CD14-positive monocyte (primary cell): ENCODE measurements at regions not wholly inside any gene's neighbourhood (a gene's known extent, or its start where the extent isn't known, plus 50 kb on each side); places are given as distances from the start of the nearest gene placed in this dataset.

ENCODE experiments used
- DNase-seq, 3 donors: peaks; one replicate each; pipeline ENCODE4 v3.0.0-alpha.2; 2011 to 2022
- H2AFZ ChIP-seq: 2 replicates; pipeline ENCODE4 v1.6.0; 2012; ENCODE audit warnings: mild to moderate bottlenecking, low read depth, low read length, inconsistent platforms; ENCODE audit not compliant: insufficient read depth, poor library complexity, severe bottlenecking
- H3K27ac ChIP-seq, 2 donors: 1 replicate in 1 of 2; 2 replicates in 1 of 2; pipeline ENCODE4 v1.5.1; 2012 to 2013; ENCODE audit warnings: low read length in 2 of 2, control low read depth in 1 of 2, inconsistent platforms in 1 of 2, low read depth in 1 of 2, mild to moderate bottlenecking in 1 of 2
- H3K27me3 ChIP-seq, 2 donors: one replicate each; pipeline versions ENCODE4 v1.6.0 to v1.6.1; 2011 to 2013; ENCODE audit warnings: low read length in 2 of 2; ENCODE audit not compliant: control insufficient read depth in 2 of 2, insufficient read depth in 2 of 2
- H3K36me3 ChIP-seq, 2 donors: replicated peaks in 1 of 2; 1 replicate in 1 of 2; 2 replicates in 1 of 2; pipeline versions ENCODE4 v1.5.1 to v1.6.1; 2012 to 2013; ENCODE audit warnings: low read length in 2 of 2, control low read depth in 1 of 2, inconsistent platforms in 1 of 2, mild to moderate bottlenecking in 1 of 2; ENCODE audit not compliant: insufficient read depth in 2 of 2, control insufficient read depth in 1 of 2
- H3K4me1 ChIP-seq, 2 donors: 1 replicate in 1 of 2; 2 replicates in 1 of 2; pipeline versions ENCODE4 v1.5.1 to v1.6.1; 2012 to 2013; ENCODE audit warnings: low read length in 2 of 2, control low read depth in 1 of 2, inconsistent platforms in 1 of 2, mild to moderate bottlenecking in 1 of 2, moderate library complexity in 1 of 2; ENCODE audit not compliant: insufficient read depth in 2 of 2, control insufficient read depth in 1 of 2
- H3K4me2 ChIP-seq: replicated peaks from 2 replicates; pipeline ENCODE3; 2012; ENCODE audit warnings: low read length, moderate library complexity, mild to moderate bottlenecking; ENCODE audit not compliant: poor library complexity, severe bottlenecking; ENCODE audit errors: extremely low read depth
- H3K4me3 ChIP-seq, 3 experiments: fragments of 200-600 bp in 1 of 3; sonication (generic) in 1 of 3; replicated peaks in 1 of 3; 1 replicate in 2 of 3; 2 replicates in 1 of 3; pipeline ENCODE4 v1.5.1; 2011 to 2013; ENCODE audit warnings: low read length in 3 of 3, mild to moderate bottlenecking in 3 of 3, control low read depth in 2 of 3, low read depth in 2 of 3, inconsistent platforms in 1 of 3, moderate library complexity in 1 of 3
- H3K79me2 ChIP-seq: 2 replicates; pipeline ENCODE4 v1.6.0; 2012; ENCODE audit warnings: mild to moderate bottlenecking, control low read depth, inconsistent platforms, low read length, moderate library complexity; ENCODE audit not compliant: insufficient read depth
- H3K9ac ChIP-seq: 2 replicates; pipeline ENCODE4 v1.6.0; 2017; ENCODE audit warnings: low read length, mild to moderate bottlenecking; ENCODE audit not compliant: insufficient read depth, poor library complexity, severe bottlenecking
- H3K9me3 ChIP-seq, 2 donors: replicated peaks in 1 of 2; 1 replicate in 1 of 2; 2 replicates in 1 of 2; pipeline versions ENCODE4 v1.5.1 to v1.6.1; 2012 to 2013; ENCODE audit warnings: low read length in 2 of 2, control low read depth in 1 of 2; ENCODE audit not compliant: control insufficient read depth in 1 of 2, insufficient read depth in 1 of 2
- H4K20me1 ChIP-seq: 2 replicates; pipeline ENCODE4 v1.6.0; 2012; ENCODE audit warnings: mild to moderate bottlenecking, low read length, control low read depth, moderate library complexity; ENCODE audit not compliant: insufficient read depth
- H3K27ac Mint-ChIP-seq, 7 donors: one replicate each; pipeline ENCODE4 v1.8.0; 2020; ENCODE audit warnings: mild to moderate bottlenecking in 7 of 7, mixed read lengths in 7 of 7, moderate library complexity in 6 of 7, inconsistent platforms in 2 of 7
- H3K27me3 Mint-ChIP-seq, 3 donors: one replicate each; pipeline ENCODE4 v1.8.0; 2021 to 2022; ENCODE audit warnings: low read depth in 3 of 3, mild to moderate bottlenecking in 3 of 3, mixed read lengths in 3 of 3, moderate library complexity in 3 of 3, inconsistent platforms in 1 of 3
- H3K36me3 Mint-ChIP-seq, 2 donors: one replicate each; pipeline ENCODE4 v1.8.0; 2020; ENCODE audit warnings: mixed read lengths in 2 of 2, inconsistent platforms in 1 of 2, mild to moderate bottlenecking in 1 of 2
- H3K4me1 Mint-ChIP-seq: one replicate; pipeline ENCODE4 v1.8.0; 2020; ENCODE audit warnings: mild to moderate bottlenecking, mixed read lengths
- H3K4me3 Mint-ChIP-seq, 2 donors: one replicate each; pipeline ENCODE4 v1.8.0; 2020; ENCODE audit warnings: mild to moderate bottlenecking in 2 of 2, mixed read lengths in 2 of 2, moderate library complexity in 1 of 2
- H3K9me3 Mint-ChIP-seq, 7 donors: one replicate each; pipeline ENCODE4 v1.8.0; 2020 to 2022; ENCODE audit warnings: mixed read lengths in 7 of 7, mild to moderate bottlenecking in 6 of 7, moderate library complexity in 6 of 7, inconsistent platforms in 2 of 7
- WGBS: methylation state at CpG from one replicate; pipeline ENCODE4 v1.1.5; 2013; ENCODE audit warnings: missing lambda C conversion rate; ENCODE audit not compliant: insufficient coverage; 5-methylcytosine and 5-hydroxymethylcytosine counted together
- intact Hi-C, 2 donors: fragments of 100-400 bp; cut with micrococcal nuclease; formaldehyde crosslinking; loops; one replicate each; pipeline versions ENCODE4 v1.15.0 to v1.15.1; 2023
- TF ChIP-seq, protein P1 (sequence below): fragments of 200-600 bp; IDR thresholded peaks from one replicate; pipeline ENCODE4 v1.8.0; 2022; ENCODE audit warnings: antibody characterized with exemption, mild to moderate bottlenecking

GRCh38 chr3:154662851-154663250 lies 232.9 kb upstream of the GPR149 start:
- Mint-ChIP-seq H3K27me3 (no peaks in the 10 kb centered on the region), H3K9me3 (peaks cover 5 to 17% (median 13%) of the 10 kb centered on the region in 7 donors), H3K4me3 (no peak overlapping the region), H3K36me3 (no peaks in the 10 kb centered on the region), H3K27ac (no peak overlapping the region), H3K4me1 (peaks cover 11% of the 10 kb centered on the region)
- H3K4me3 ChIP-seq: no peak overlapping the region
- no peaks in the 10 kb centered on the region for H3K4me1 ChIP-seq
- intact Hi-C loops: no loop called here
- no peak for DNase-seq
- H4K20me1 ChIP-seq: no peaks in the 10 kb centered on the region
- H3K9me3 ChIP-seq: peaks cover 8 to 11% of the 10 kb centered on the region in 2 donors
- H3K79me2 ChIP-seq: no peaks in the 10 kb centered on the region
- H3K27ac ChIP-seq: no peak overlapping the region
- 98% methylated on average over 3 of the region's 3 CpGs for WGBS
- H3K4me2 ChIP-seq: no peak overlapping the region
- TF ChIP-seq, protein P1, sequence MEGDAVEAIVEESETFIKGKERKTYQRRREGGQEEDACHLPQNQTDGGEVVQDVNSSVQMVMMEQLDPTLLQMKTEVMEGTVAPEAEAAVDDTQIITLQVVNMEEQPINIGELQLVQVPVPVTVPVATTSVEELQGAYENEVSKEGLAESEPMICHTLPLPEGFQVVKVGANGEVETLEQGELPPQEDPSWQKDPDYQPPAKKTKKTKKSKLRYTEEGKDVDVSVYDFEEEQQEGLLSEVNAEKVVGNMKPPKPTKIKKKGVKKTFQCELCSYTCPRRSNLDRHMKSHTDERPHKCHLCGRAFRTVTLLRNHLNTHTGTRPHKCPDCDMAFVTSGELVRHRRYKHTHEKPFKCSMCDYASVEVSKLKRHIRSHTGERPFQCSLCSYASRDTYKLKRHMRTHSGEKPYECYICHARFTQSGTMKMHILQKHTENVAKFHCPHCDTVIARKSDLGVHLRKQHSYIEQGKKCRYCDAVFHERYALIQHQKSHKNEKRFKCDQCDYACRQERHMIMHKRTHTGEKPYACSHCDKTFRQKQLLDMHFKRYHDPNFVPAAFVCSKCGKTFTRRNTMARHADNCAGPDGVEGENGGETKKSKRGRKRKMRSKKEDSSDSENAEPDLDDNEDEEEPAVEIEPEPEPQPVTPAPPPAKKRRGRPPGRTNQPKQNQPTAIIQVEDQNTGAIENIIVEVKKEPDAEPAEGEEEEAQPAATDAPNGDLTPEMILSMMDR: no peak
- no peaks in the 10 kb centered on the region for H3K27me3 ChIP-seq
- no peak overlapping the region for H3K9ac ChIP-seq
- H2AFZ ChIP-seq: no peak overlapping the region
- H3K36me3 ChIP-seq: no peaks in the 10 kb centered on the region

- Histone ChIP-seq H2AFZ (no peak overlapping the region), H3K79me2 (no peaks in the 10 kb centered on the region), H3K27ac (no peak overlapping the region), H3K4me2 (no peak overlapping the region), H3K4me3 (no peak overlapping the region), H4K20me1 (no peaks in the 10 kb centered on the region), H3K36me3 (no peaks in the 10 kb centered on the region), H3K27me3 (no peaks in the 10 kb centered on the region), H3K9me3 (peaks cover 4 to 6% of the 10 kb centered on the region in 2 donors), H3K9ac (no peak overlapping the region), H3K4me1 (no peaks in the 10 kb centered on the region)
- H3K4me1 Mint-ChIP-seq: peaks cover 11% of the 10 kb centered on the region
- 100% methylated on average over 2 of the region's 2 CpGs for WGBS
- H3K9me3 Mint-ChIP-seq: peaks cover 3 to 14% (median 5%) of the 10 kb centered on the region in 7 donors
- no peaks in the 10 kb centered on the region for H3K36me3 Mint-ChIP-seq
- H3K27me3 Mint-ChIP-seq: no peaks in the 10 kb centered on the region
- no peak for DNase-seq
- TF ChIP-seq, protein P1: no peak
- intact Hi-C loops: no loop called here
- H3K27ac Mint-ChIP-seq: no peak overlapping the region
- no peak overlapping the region for H3K4me3 Mint-ChIP-seq
Measured at GRCh38 chr3:154660811-154661210, 230.8 kb upstream of the GPR149 start.
